Ecto neural progenitor cell (in vitro differentiated cells): ENCODE measurements at regions not wholly inside any gene's neighbourhood (a gene's known extent, or its start where the extent isn't known, plus 50 kb on each side); places are given as distances from the start of the nearest gene placed in this dataset.

ENCODE experiments used
- DNase-seq: peaks from one replicate; pipeline ENCODE4 v3.0.0-alpha.2; 2018; ENCODE audit warnings: low spot score

GRCh38 chr5:87949676-87950631, 318.7 kb downstream of the TMEM161B start:
- DNase-seq = no peak

- DNase-seq = no peak
These were observed 320.2 kb downstream of the TMEM161B start for GRCh38 chr5:87948486-87948885.

GRCh38 chr5:87946271-87946670, 322.4 kb downstream of the TMEM161B start:
- no peak for DNase-seq

GRCh38 chr5:87945286-87945650, 323.4 kb downstream of the TMEM161B start:
- DNase-seq = no peak

GRCh38 chr5:87944553-87945285, 323.9 kb downstream of the TMEM161B start:
- DNase-seq = peak; percentile 73

- DNase-seq = no peak
These were observed 327.9 kb downstream of the TMEM161B start for GRCh38 chr5:87940775-87941174.

GRCh38 chr5:87936667-87937066, 332.0 kb downstream of the TMEM161B start:
- no peak for DNase-seq

- no peak for DNase-seq
These were observed 344.2 kb downstream of the TMEM161B start for GRCh38 chr5:87924436-87924835.

- no peak for DNase-seq
These were observed 352.3 kb downstream of the TMEM161B start for GRCh38 chr5:87916320-87916719.

- DNase-seq = no peak
These were observed 356.2 kb downstream of the TMEM161B start for GRCh38 chr5:87912419-87912818.

GRCh38 chr5:87909382-87909781, 359.3 kb downstream of the TMEM161B start:
- no peak for DNase-seq

- DNase-seq = no peak
These were observed 361.7 kb downstream of the TMEM161B start for GRCh38 chr5:87906962-87907361.

GRCh38 chr5:87900419-87900818, 368.2 kb downstream of the TMEM161B start:
- DNase-seq = no peak

GRCh38 chr5:87899721-87900131, 368.9 kb downstream of the TMEM161B start:
- DNase-seq = peak; percentile 75

GRCh38 chr5:87899208-87899661, 369.4 kb downstream of the TMEM161B start:
- peak; percentile 55 for DNase-seq

- no peak for DNase-seq
These were observed 370.1 kb downstream of the TMEM161B start for GRCh38 chr5:87898574-87898973.

- DNase-seq = no peak
These were observed 380.5 kb downstream of the TMEM161B start for GRCh38 chr5:87888139-87888538.

- no peak for DNase-seq
These were observed 381.4 kb downstream of the TMEM161B start for GRCh38 chr5:87887247-87887646.

- no peak for DNase-seq
These were observed 382.5 kb downstream of the TMEM161B start for GRCh38 chr5:87886164-87886563.

GRCh38 chr5:87885758-87886157, 382.9 kb downstream of the TMEM161B start:
- no peak for DNase-seq

- DNase-seq = no peak
These were observed 391.1 kb downstream of the TMEM161B start for GRCh38 chr5:87877495-87877894.

- DNase-seq = no peak
These were observed 391.6 kb downstream of the TMEM161B start for GRCh38 chr5:87877023-87877422.

GRCh38 chr5:87876616-87877015, 392.0 kb downstream of the TMEM161B start:
- no peak for DNase-seq
